GM12891 (cell line): ENCODE measurements at regions not wholly inside any gene's neighbourhood (a gene's known extent, or its start where the extent isn't known, plus 50 kb on each side); places are given as distances from the start of the nearest gene placed in this dataset.

ENCODE experiments used
- POLR2A ChIP-seq: IDR thresholded peaks from 2 replicates; pipeline ENCODE4 v1.6.1; 2011; ENCODE audit warnings: low read depth, low read length, control low read depth
- POLR2AphosphoS5 ChIP-seq: IDR thresholded peaks from 2 replicates; pipeline ENCODE4 v1.6.1; 2011; ENCODE audit warnings: low read depth, low read length, control low read depth
- POU2F2 ChIP-seq: IDR thresholded peaks from 2 replicates; pipeline ENCODE4 v1.6.1; 2011; ENCODE audit warnings: low read depth, mild to moderate bottlenecking, control low read depth, low read length, moderate library complexity
- TAF1 ChIP-seq: IDR thresholded peaks from 2 replicates; pipeline ENCODE4 v1.6.1; 2011; ENCODE audit warnings: low read depth, low read length, control low read depth

- TF ChIP-seq POLR2AphosphoS5: no peak
- no peak for TF ChIP-seq TAF1
- no peak for TF ChIP-seq POLR2A
- TF ChIP-seq POU2F2: no peak
These were observed 489.3 kb downstream of the ANXA1 start for GRCh38 chr9:73640971-73641370.
